ENCODE measurements at regions not wholly inside any gene's neighbourhood (a gene's known extent, or its start where the extent isn't known, plus 50 kb on each side); places are given as distances from the start of the nearest gene placed in this dataset.

DNA sequence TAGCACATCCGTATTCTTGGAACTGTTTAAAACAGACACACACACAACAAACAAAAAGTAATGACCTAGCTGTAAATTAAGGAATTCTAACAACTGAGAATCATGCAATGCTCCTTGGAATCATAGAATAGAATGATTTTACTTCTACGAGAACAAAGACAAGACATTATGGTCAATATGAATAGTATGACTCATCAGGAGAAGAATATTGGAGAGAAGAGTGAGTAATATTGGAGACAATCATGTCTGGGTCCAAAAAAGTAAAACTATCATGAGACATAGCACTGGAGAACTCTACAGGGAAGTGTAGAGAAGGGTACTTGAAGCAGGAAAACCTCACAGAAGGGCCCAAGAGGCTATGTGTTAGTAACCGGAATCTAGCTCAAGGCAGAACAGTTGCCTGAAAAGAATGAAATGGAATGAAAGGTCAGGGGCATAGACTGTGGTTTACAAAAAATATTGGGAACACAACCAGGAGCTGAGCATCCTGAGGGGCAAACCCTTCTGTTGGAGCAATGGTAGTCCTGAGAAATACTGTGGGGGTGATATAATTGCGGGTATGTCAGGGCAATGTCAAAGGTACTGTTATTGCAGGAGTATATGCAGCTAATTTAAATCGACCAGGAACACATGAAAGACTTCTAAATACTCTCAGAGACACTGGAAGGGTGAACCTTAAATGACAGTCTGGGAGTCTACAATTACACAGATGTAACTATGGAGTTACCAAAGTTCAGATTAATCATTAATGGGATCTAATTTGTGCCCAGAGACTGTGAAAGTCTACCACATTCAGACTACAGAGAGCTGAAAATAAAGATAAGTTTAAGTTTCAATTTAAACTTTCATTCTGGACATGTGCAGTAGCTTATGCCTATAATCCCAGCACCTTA lies 201.2 kb downstream of the BCHE start:
- H3K27ac ChIP-seq, result no peak overlapping the region
- TF ChIP-seq, protein P1, sequence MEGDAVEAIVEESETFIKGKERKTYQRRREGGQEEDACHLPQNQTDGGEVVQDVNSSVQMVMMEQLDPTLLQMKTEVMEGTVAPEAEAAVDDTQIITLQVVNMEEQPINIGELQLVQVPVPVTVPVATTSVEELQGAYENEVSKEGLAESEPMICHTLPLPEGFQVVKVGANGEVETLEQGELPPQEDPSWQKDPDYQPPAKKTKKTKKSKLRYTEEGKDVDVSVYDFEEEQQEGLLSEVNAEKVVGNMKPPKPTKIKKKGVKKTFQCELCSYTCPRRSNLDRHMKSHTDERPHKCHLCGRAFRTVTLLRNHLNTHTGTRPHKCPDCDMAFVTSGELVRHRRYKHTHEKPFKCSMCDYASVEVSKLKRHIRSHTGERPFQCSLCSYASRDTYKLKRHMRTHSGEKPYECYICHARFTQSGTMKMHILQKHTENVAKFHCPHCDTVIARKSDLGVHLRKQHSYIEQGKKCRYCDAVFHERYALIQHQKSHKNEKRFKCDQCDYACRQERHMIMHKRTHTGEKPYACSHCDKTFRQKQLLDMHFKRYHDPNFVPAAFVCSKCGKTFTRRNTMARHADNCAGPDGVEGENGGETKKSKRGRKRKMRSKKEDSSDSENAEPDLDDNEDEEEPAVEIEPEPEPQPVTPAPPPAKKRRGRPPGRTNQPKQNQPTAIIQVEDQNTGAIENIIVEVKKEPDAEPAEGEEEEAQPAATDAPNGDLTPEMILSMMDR (conservative IDR thresholded peaks at IDR 0.05), result no peak
- no peak for TF ChIP-seq ZFX (IDR thresholded peaks at IDR 0.05)

DNA sequence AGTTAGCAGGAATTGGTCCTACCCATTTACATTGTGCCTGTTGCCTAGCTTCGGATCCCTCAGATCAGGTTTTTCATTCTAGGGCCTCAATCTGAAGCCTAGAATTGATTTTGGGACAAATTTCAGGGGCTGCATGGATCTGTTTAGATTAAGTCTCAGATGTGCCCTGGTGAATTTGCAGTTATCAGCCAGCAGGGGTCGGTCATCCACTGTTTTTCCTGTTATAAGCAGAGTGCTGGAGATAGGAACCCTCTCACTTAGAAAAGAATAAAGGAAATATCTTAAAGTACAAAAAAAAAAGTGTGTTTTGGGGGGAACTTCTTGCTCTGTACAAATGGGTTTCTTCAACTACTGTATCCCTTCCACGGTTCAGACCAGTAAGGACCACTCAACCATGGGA lies 212.5 kb downstream of the BCHE start:
- TF ChIP-seq, protein P1 (conservative IDR thresholded peaks at IDR 0.05), result peak; percentile 82
- no peak for TF ChIP-seq ZFX (IDR thresholded peaks at IDR 0.05)
- no peak overlapping the region for H3K27ac ChIP-seq

GRCh38 chr3:165622356-165622755 lies 214.9 kb downstream of the BCHE start:
- no peak overlapping the region for H3K27ac ChIP-seq
- TF ChIP-seq, protein P1 (conservative IDR thresholded peaks at IDR 0.05), result peak; percentile 27
- no peak for TF ChIP-seq ZFX (IDR thresholded peaks at IDR 0.05)

DNA sequence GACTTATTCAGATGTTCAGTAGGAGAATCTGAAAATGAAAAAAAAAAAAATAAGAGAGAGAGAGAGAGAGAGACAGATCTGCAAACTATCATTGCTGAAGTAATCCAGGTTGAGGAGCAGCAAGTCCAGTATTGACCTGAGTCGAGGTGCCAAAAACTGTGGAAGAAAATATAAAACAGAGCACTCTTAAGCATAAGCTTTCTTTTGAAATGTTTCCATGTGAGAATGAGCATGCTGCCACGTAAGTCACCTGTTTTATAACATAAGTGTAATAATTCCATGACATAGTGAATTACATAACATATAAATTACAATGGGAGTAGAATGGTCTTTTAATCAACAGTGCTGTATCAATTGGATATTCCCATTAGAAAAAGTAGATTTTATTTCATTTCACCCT lies 218.2 kb downstream of the BCHE start:
- TF ChIP-seq, protein P1 (conservative IDR thresholded peaks at IDR 0.05), result no peak
- no peak for TF ChIP-seq ZFX (IDR thresholded peaks at IDR 0.05)
- H3K27ac ChIP-seq, result no peak overlapping the region

DNA sequence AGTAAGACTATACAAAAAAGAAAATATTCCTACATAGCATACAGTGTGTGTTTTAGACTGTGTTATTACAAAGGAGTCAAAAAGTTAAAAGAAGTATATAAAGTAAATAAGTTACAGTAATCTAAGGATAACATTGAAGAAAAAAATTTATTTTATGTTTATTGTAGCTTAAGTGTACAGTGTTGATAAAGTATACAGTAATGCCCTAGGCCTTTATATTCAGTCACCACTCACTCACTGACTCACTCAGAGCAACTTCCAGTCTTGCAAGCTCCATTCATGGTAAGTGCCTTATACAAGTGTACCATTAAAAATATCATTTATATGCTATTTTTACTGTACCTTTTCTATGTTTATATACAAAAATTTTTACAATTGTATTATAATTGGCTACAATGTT lies 220.1 kb downstream of the BCHE start:
- TF ChIP-seq, protein P1 (conservative IDR thresholded peaks at IDR 0.05), result no peak
- TF ChIP-seq ZFX (IDR thresholded peaks at IDR 0.05), result no peak
- H3K27ac ChIP-seq, result no peak overlapping the region

GRCh38 chr3:165614337-165614736 lies 222.9 kb downstream of the BCHE start:
- no peak overlapping the region for H3K27ac ChIP-seq
- TF ChIP-seq, protein P1 (conservative IDR thresholded peaks at IDR 0.05), result no peak
- TF ChIP-seq ZFX (IDR thresholded peaks at IDR 0.05), result no peak

DNA sequence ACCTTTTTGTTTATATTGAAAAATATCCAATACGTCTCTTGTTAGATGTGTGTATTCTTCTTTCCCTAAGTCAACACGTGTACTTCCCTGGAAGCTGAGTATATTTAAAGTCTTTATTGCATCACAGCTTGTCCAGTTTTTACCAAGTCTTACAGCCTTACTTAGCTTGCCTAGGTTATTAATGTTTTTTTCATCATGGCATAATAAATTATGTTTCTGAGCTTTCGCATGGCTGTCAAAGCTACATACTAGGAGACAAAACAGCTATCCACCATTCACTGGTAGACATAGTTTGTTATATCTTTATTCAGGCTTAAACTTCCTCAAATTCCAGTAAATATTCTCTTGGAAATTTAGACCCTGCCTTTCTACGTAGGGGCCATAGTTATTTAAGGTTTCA lies 224.2 kb downstream of the BCHE start:
- H3K27ac ChIP-seq, result no peak overlapping the region
- TF ChIP-seq, protein P1 (conservative IDR thresholded peaks at IDR 0.05), result no peak
- TF ChIP-seq ZFX (IDR thresholded peaks at IDR 0.05), result no peak
